Tibial nerve (tissue), 4 donors: ENCODE measurements at regions not wholly inside any gene's neighbourhood (a gene's known extent, or its start where the extent isn't known, plus 50 kb on each side); places are given as distances from the start of the nearest gene placed in this dataset.

Experiments
- DNase-seq, 2 donors: peaks; one replicate each; pipeline ENCODE4 v3.0.0-alpha.2; 2019; ENCODE audit warnings: low spot score in 2 of 2
- H3K27ac ChIP-seq, 4 donors: fragments of 200-600 bp; sonication (generic) in 3 of 4; one replicate each; pipeline ENCODE4 v1.5.1; 2017 to 2019; ENCODE audit warnings: mild to moderate bottlenecking in 1 of 4
- H3K27me3 ChIP-seq, 2 donors: fragments of 200-600 bp; sonication (generic) in 1 of 2; one replicate each; pipeline versions ENCODE4 v1.5.1 to v1.6.0; 2017 to 2019
- H3K36me3 ChIP-seq, 3 donors: fragments of 200-600 bp; sonication (generic); one replicate each; pipeline ENCODE4 v1.5.1; 2018 to 2019
- H3K4me1 ChIP-seq, 4 donors: fragments of 200-600 bp; sonication (generic) in 3 of 4; one replicate each; pipeline ENCODE4 v1.5.1; 2017 to 2019
- H3K4me3 ChIP-seq, 4 donors: fragments of 200-600 bp; sonication (generic) in 3 of 4; one replicate each; pipeline ENCODE4 v1.5.1; 2017 to 2019; ENCODE audit warnings: mild to moderate bottlenecking in 1 of 4, moderate library complexity in 1 of 4
- H3K9me3 ChIP-seq, 4 donors: fragments of 200-600 bp; sonication (generic) in 3 of 4; one replicate each; pipeline ENCODE4 v1.5.1; 2017 to 2019
- CTCF ChIP-seq, 5 experiments: fragments of 200-600 bp in 3 of 5; fragments of 450-650 bp in 2 of 5; sonication (generic) in 3 of 5; IDR thresholded peaks; one replicate each; pipeline ENCODE4 v1.5.1; 2016 to 2019; ENCODE audit warnings: antibody characterized with exemption in 5 of 5, mild to moderate bottlenecking in 3 of 5, moderate library complexity in 2 of 5
- EP300 ChIP-seq, 2 donors: sonication (generic); formaldehyde crosslinking; IDR thresholded peaks; one replicate each; pipeline ENCODE4 v1.6.1; 2017; ENCODE audit warnings: antibody characterized with exemption in 2 of 2, mild to moderate bottlenecking in 1 of 2
- POLR2A ChIP-seq, 2 donors: fragments of 450-650 bp; IDR thresholded peaks; one replicate each; pipeline ENCODE4 v1.6.1; 2017; ENCODE audit warnings: antibody characterized with exemption in 2 of 2, mild to moderate bottlenecking in 2 of 2, moderate library complexity in 2 of 2
- WGBS, 2 donors: methylation state at CpG; one replicate each; pipeline ENCODE4 v1.1.5; 2018; 5-methylcytosine and 5-hydroxymethylcytosine counted together

GRCh38 chr6:16047435-16047990, 81.4 kb upstream of the MYLIP start:
- no peak for DNase-seq
- no peak overlapping the region for H3K27ac ChIP-seq
- H3K4me3 ChIP-seq: no peak overlapping the region
- H3K9me3 ChIP-seq: no peaks in the 10 kb centered on the region
- H3K4me1 ChIP-seq: peaks cover 0 to 16% (median 0%) of the 10 kb centered on the region in 4 donors
- TF ChIP-seq POLR2A (IDR thresholded peaks at IDR 0.05) (no peak), CTCF (IDR thresholded peaks at IDR 0.05) (no peak), EP300 (IDR thresholded peaks at IDR 0.05) (no peak)
- H3K27me3 ChIP-seq: no peaks in the 10 kb centered on the region
- 89 to 93% methylated on average over 2 of the region's 2 CpGs for WGBS, 2 donors
- no peaks in the 10 kb centered on the region for H3K36me3 ChIP-seq

GRCh38 chr6:16045238-16045637, 83.6 kb upstream of the MYLIP start:
- Histone ChIP-seq H3K4me1 (peaks cover 0 to 22% (median 0%) of the 10 kb centered on the region in 4 donors), H3K27ac (no peak overlapping the region), H3K4me3 (no peak overlapping the region), H3K9me3 (peaks cover 0 to 5% (median 0%) of the 10 kb centered on the region in 4 donors), H3K27me3 (no peaks in the 10 kb centered on the region), H3K36me3 (no peaks in the 10 kb centered on the region)
- 66 to 69% methylated on average over 4 of the region's 4 CpGs for WGBS, 2 donors
- TF ChIP-seq CTCF (IDR thresholded peaks at IDR 0.05) (no peak), POLR2A (IDR thresholded peaks at IDR 0.05) (no peak), EP300 (IDR thresholded peaks at IDR 0.05) (no peak)
- no peak for DNase-seq

- Histone ChIP-seq H3K4me3 (no peak overlapping the region), H3K4me1 (peaks cover 0 to 22% (median 0%) of the 10 kb centered on the region in 4 donors), H3K27me3 (no peaks in the 10 kb centered on the region), H3K9me3 (peaks cover 0 to 5% (median 0%) of the 10 kb centered on the region in 4 donors), H3K36me3 (no peaks in the 10 kb centered on the region), H3K27ac (peak overlapping the region in 2 of 4 donors; percentile 18 to 49)
- TF ChIP-seq POLR2A (IDR thresholded peaks at IDR 0.05): no peak
- no peak for TF ChIP-seq CTCF (IDR thresholded peaks at IDR 0.05)
- TF ChIP-seq EP300 (IDR thresholded peaks at IDR 0.05): no peak
- 44% methylated on average over 2 of the region's 2 CpGs for WGBS, 2 donors
- no peak for DNase-seq
Measured at GRCh38 chr6:16044211-16044643, 84.7 kb upstream of the MYLIP start.

- 37 to 39% methylated on average over 5 of the region's 5 CpGs for WGBS, 2 donors
- Histone ChIP-seq H3K27me3 (no peaks in the 10 kb centered on the region), H3K36me3 (no peaks in the 10 kb centered on the region), H3K4me3 (no peak overlapping the region), H3K27ac (peak overlapping the region in 2 of 4 donors; percentile 18 to 49), H3K4me1 (peaks cover 0 to 22% (median 0%) of the 10 kb centered on the region in 4 donors), H3K9me3 (peaks cover 0 to 5% (median 0%) of the 10 kb centered on the region in 4 donors)
- no peak for DNase-seq
- TF ChIP-seq CTCF (IDR thresholded peaks at IDR 0.05) (no peak), EP300 (IDR thresholded peaks at IDR 0.05) (peak in 1 of 2 donors; percentile 76), POLR2A (IDR thresholded peaks at IDR 0.05) (no peak)
Measured at GRCh38 chr6:16043171-16044135, 85.4 kb upstream of the MYLIP start.

GRCh38 chr6:16042751-16043150, 86.1 kb upstream of the MYLIP start:
- TF ChIP-seq POLR2A (IDR thresholded peaks at IDR 0.05) (no peak), EP300 (IDR thresholded peaks at IDR 0.05) (no peak), CTCF (IDR thresholded peaks at IDR 0.05) (no peak)
- Histone ChIP-seq H3K27me3 (no peaks in the 10 kb centered on the region), H3K4me3 (no peak overlapping the region), H3K36me3 (no peaks in the 10 kb centered on the region), H3K27ac (no peak overlapping the region), H3K4me1 (peaks cover 0 to 22% (median 0%) of the 10 kb centered on the region in 4 donors), H3K9me3 (peaks cover 0 to 5% (median 0%) of the 10 kb centered on the region in 4 donors)
- WGBS, 2 donors: 57 to 63% methylated on average over 3 of the region's 3 CpGs
- no peak for DNase-seq
